B cell (primary cell): ENCODE measurements at regions not wholly inside any gene's neighbourhood (a gene's known extent, or its start where the extent isn't known, plus 50 kb on each side); places are given as distances from the start of the nearest gene placed in this dataset.

ENCODE experiments used
- EZH2 ChIP-seq: IDR thresholded peaks from 2 replicates; pipeline ENCODE4 v1.6.1; 2012; ENCODE audit warnings: borderline replicate concordance, low read depth, mild to moderate bottlenecking, moderate library complexity, low read length; ENCODE audit not compliant: insufficient read depth, poor library complexity, severe bottlenecking
- TF ChIP-seq, protein P1 (sequence below): fragments of 200-600 bp; IDR thresholded peaks from one replicate; pipeline ENCODE4 v1.8.0; 2022; ENCODE audit warnings: antibody characterized with exemption, mild to moderate bottlenecking

DNA sequence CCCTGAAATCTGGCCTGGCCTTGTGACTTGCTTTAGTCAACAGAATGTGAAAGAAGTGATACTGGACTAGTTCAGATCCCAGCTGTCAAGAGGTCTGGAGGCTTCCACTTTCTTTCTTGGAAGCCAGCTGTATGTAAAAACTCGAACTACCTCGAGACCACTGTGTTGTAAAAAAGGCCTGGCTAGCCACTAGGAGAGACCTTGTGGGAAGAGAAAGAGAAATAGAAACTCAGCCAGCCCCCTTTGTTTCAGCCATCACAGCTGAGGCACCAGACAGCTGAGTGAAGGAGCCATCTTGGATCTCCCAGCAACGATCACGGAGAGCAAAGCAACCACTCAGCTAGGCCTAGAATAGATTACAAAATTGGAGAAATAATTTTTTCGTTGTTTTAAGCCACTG is 324.9 kb upstream of the TCF4 start:
- TF ChIP-seq EZH2 = no peak
- TF ChIP-seq, protein P1, sequence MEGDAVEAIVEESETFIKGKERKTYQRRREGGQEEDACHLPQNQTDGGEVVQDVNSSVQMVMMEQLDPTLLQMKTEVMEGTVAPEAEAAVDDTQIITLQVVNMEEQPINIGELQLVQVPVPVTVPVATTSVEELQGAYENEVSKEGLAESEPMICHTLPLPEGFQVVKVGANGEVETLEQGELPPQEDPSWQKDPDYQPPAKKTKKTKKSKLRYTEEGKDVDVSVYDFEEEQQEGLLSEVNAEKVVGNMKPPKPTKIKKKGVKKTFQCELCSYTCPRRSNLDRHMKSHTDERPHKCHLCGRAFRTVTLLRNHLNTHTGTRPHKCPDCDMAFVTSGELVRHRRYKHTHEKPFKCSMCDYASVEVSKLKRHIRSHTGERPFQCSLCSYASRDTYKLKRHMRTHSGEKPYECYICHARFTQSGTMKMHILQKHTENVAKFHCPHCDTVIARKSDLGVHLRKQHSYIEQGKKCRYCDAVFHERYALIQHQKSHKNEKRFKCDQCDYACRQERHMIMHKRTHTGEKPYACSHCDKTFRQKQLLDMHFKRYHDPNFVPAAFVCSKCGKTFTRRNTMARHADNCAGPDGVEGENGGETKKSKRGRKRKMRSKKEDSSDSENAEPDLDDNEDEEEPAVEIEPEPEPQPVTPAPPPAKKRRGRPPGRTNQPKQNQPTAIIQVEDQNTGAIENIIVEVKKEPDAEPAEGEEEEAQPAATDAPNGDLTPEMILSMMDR = no peak
